A673 (cell line): ENCODE measurements at regions not wholly inside any gene's neighbourhood (a gene's known extent, or its start where the extent isn't known, plus 50 kb on each side); places are given as distances from the start of the nearest gene placed in this dataset.

Source experiments
- BruUV-seq: library from RNA; stranded (reverse); fragments of 400-500 nt; replicated peaks from 2 replicates; lab custom pipeline; 2021; lab: Mats Ljungman, UMichigan
- CTCF ChIA-PET: fragments of 300-600 bp; sonication (Branson Sonifier 250); formaldehyde crosslinking; loops from one replicate; lab custom pipeline; 2022; ENCODE audit warnings: antibody characterized with exemption; lab: Charles Lee
- POLR2A ChIA-PET: fragments of 300-600 bp; sonication (Branson Sonifier 250); formaldehyde crosslinking; loops from one replicate; lab custom pipeline; 2022; ENCODE audit warnings: antibody characterized with exemption; ENCODE audit not compliant: low non-redundant PET; lab: Charles Lee
- DNase-seq: peaks from one replicate; pipeline ENCODE4 v3.0.0-alpha.2; 2015; ENCODE audit warnings: low spot score
- H3K27ac ChIP-seq: fragments of 200-600 bp; sonication (generic); 2 replicates; pipeline ENCODE4 v1.5.1; 2016; ENCODE audit warnings: mixed run types, low read depth, mild to moderate bottlenecking, mixed read lengths, antibody characterized with exemption, low read length; ENCODE audit not compliant: poor library complexity, severe bottlenecking
- H3K27me3 ChIP-seq: fragments of 200-600 bp; sonication (generic); replicated peaks from 2 replicates; pipeline ENCODE4 v1.6.1; 2017; ENCODE audit warnings: mixed run types, low read depth, mild to moderate bottlenecking, mixed read lengths, antibody characterized with exemption, low read length; ENCODE audit not compliant: insufficient read depth, poor library complexity
- H3K36me3 ChIP-seq: fragments of 200-600 bp; sonication (generic); 2 replicates; pipeline ENCODE4 v1.6.1; 2016; ENCODE audit warnings: mixed run types, mild to moderate bottlenecking, mixed read lengths, antibody characterized with exemption, low read length; ENCODE audit not compliant: insufficient read depth, poor library complexity, severe bottlenecking
- H3K4me1 ChIP-seq: fragments of 200-600 bp; sonication (generic); 2 replicates; pipeline ENCODE4 v1.6.1; 2017; ENCODE audit warnings: mixed run types, mild to moderate bottlenecking, mixed read lengths, antibody characterized with exemption, low read length; ENCODE audit not compliant: insufficient read depth, poor library complexity, severe bottlenecking
- H3K4me3 ChIP-seq: fragments of 200-600 bp; sonication (generic); 2 replicates; pipeline ENCODE4 v1.5.1; 2016; ENCODE audit warnings: low read depth, mixed run types, mild to moderate bottlenecking, mixed read lengths, low read length; ENCODE audit not compliant: poor library complexity, severe bottlenecking
- H3K9me3 ChIP-seq: fragments of 200-600 bp; sonication (generic); 2 replicates; pipeline ENCODE4 v1.6.1; 2016; ENCODE audit warnings: mixed run types, low read depth, mild to moderate bottlenecking, mixed read lengths, antibody characterized with exemption, low read length; ENCODE audit not compliant: poor library complexity, severe bottlenecking
- EZH2 ChIP-seq: fragments of 200-600 bp; sonication (generic); IDR thresholded peaks from 2 replicates; pipeline ENCODE4 v1.6.1; 2017; ENCODE audit warnings: borderline replicate concordance, low read depth, mild to moderate bottlenecking, mixed read lengths, antibody characterized with exemption, low read length; ENCODE audit not compliant: poor library complexity, severe bottlenecking
- intact Hi-C: fragments of 100-400 bp; cut with micrococcal nuclease; formaldehyde crosslinking; loops from one replicate; pipeline ENCODE4 v1.10.0; 2022; ENCODE audit not compliant: unreplicated experiment
- TF ChIP-seq, protein P1 (sequence below): fragments of 300-800, 200-600 bp; sonication (generic); conservative IDR thresholded peaks from 2 replicates; pipeline ENCODE4 v1.5.1; 2017; ENCODE audit warnings: low read depth, mild to moderate bottlenecking, antibody characterized with exemption, low read length, moderate library complexity, mixed read lengths

DNA sequence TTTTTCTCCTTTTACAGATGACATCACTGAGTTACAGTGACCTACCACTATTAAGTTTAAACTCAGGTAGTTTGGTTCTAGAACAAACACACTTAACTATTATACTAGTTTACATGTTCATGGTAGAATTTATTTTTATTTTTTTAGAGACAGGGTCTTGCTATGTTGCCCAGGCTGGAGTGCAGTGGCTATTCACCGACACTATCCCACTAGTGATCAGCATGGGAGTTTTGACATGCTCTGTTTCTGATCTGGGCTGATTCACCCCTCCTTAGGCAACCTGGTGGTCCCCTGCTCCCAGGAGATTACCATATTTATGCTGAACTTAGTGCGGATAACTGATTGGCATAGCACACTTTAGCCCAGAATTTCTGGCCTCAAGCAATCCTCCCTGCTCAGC, 66.4 kb upstream of the LTA4H start:
- no peak for DNase-seq
- no peak for TF ChIP-seq EZH2
- TF ChIP-seq, protein P1, sequence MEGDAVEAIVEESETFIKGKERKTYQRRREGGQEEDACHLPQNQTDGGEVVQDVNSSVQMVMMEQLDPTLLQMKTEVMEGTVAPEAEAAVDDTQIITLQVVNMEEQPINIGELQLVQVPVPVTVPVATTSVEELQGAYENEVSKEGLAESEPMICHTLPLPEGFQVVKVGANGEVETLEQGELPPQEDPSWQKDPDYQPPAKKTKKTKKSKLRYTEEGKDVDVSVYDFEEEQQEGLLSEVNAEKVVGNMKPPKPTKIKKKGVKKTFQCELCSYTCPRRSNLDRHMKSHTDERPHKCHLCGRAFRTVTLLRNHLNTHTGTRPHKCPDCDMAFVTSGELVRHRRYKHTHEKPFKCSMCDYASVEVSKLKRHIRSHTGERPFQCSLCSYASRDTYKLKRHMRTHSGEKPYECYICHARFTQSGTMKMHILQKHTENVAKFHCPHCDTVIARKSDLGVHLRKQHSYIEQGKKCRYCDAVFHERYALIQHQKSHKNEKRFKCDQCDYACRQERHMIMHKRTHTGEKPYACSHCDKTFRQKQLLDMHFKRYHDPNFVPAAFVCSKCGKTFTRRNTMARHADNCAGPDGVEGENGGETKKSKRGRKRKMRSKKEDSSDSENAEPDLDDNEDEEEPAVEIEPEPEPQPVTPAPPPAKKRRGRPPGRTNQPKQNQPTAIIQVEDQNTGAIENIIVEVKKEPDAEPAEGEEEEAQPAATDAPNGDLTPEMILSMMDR = no peak
- Histone ChIP-seq H3K4me3 (no peak overlapping the region), H3K36me3 (no peaks in the 10 kb centered on the region), H3K4me1 (no peaks in the 10 kb centered on the region), H3K27me3 (no peaks in the 10 kb centered on the region), H3K9me3 (no peaks in the 10 kb centered on the region), H3K27ac (no peak overlapping the region)
- intact Hi-C loops = no loop called here
- ChIA-PET POLR2A (no interaction called here), CTCF (interaction anchor here (0.7 kb wide), 1 partner anchor 171 kb away, joined by 4 read pairs; no protein-coding TSS in a partner anchor)
- BruUV-seq = no TSS peak

DNA sequence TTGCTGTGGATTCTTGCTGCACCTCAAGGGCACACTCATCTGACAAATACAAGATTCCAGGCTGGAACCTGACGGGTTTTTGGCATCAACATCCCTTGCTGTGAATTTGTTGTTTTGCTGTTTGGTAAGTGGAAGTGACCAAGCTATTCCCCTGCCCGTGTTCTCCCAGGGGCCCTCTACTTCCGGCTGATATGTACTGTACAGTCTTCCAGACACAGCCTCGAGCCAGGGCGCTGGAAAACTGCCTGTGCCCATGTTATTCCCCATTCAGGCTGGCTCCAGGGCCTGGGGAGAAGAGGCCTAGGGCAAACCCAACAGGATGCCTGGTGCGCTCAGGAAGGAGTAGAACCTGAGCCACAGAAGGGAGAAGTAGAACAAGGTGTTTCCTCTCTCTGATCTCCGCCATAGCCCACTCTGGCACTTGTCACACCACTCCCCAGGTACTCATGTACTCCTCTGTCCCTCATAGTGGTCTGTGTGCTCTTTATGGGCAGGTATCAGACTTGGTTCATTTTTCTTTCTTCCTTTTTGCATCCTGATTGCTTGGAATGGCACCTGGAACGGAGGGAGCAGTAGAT, 67.8 kb upstream of the LTA4H start:
- no TSS peak for BruUV-seq
- no peak for DNase-seq
- ChIA-PET CTCF (interaction anchor here (0.6 kb wide), 1 partner anchor 112 kb away, joined by 3 read pairs; no protein-coding TSS in a partner anchor), POLR2A (no interaction called here)
- Histone ChIP-seq H3K9me3 (no peaks in the 10 kb centered on the region), H3K4me3 (no peak overlapping the region), H3K4me1 (no peaks in the 10 kb centered on the region), H3K27me3 (no peaks in the 10 kb centered on the region), H3K27ac (no peak overlapping the region), H3K36me3 (no peaks in the 10 kb centered on the region)
- intact Hi-C loops = no loop called here
- no peak for TF ChIP-seq EZH2
- TF ChIP-seq, protein P1 = no peak

DNA sequence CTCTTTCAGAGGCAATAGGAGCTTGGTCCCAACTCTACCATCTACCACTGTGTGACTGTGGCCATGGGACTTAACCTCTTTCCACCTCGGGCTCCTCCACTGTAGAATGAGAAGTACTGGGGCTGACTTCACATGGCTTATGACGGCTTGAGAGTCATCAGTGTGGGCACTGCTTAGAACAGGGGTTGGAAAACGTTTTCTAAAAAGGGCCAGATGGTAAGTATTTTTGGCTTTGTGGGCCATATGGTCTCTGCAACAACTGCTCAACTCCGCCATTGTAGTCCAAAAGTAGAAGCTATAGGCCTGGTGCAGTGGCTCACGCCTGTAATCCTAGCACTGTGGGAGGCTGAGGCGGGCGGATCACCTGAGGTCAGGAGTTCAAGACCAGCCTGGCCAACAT, 69.2 kb upstream of the LTA4H start:
- intact Hi-C loops = no loop called here
- ChIA-PET POLR2A (no interaction called here), CTCF (no interaction called here)
- H3K4me3 ChIP-seq = no peak overlapping the region
- H3K36me3 ChIP-seq = no peaks in the 10 kb centered on the region
- no peaks in the 10 kb centered on the region for H3K9me3 ChIP-seq
- no TSS peak for BruUV-seq
- H3K27me3 ChIP-seq = no peaks in the 10 kb centered on the region
- H3K27ac ChIP-seq = no peak overlapping the region
- DNase-seq = no peak
- no peak for TF ChIP-seq EZH2
- TF ChIP-seq, protein P1 = no peak
- no peaks in the 10 kb centered on the region for H3K4me1 ChIP-seq
